ENCODE measurements at regions not wholly inside any gene's neighbourhood (a gene's known extent, or its start where the extent isn't known, plus 50 kb on each side); places are given as distances from the start of the nearest gene placed in this dataset.

DNA sequence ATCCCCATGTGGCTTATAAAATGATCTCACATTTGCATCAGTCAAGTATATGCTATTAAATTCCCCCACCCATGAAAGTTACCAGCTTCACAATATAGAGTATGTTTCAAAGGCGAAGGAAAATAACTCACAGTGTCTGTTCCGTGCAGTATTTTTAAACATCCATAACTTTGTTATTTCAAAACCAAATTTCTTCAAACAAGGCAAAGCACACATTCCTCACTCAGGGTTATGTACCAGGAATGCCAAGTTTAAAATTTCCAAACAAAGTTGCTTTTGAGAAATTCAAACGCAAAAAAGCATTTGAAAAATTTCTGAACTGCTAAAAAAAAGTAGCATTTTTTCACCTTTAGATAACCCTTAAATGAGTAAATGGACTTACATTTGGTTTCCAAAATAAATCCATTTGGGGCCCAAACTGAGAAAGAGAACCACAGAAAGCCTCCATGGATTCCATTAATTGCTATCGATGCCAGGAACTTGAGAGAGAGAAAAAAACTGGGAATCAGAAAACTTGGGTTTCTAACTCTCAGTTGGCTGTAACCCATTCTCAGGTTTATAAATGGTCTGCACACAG lies 149.5 kb downstream of the SLC30A10 start:
- DNase-seq: no peak
- no peaks in the 10 kb centered on the region for H3K27me3 ChIP-seq
- intact Hi-C loops (cut with DNase I; ENCODE audit: low total_unique reads): no loop called here
- no peaks in the 10 kb centered on the region for H3K36me3 ChIP-seq (ENCODE audit: low read depth, missing control alignments)
- no peak overlapping the region for H3K27ac ChIP-seq
- TF ChIP-seq POLR2A (IDR thresholded peaks at IDR 0.05) (no peak), CTCF (IDR thresholded peaks at IDR 0.05) (no peak)
- no peaks in the 10 kb centered on the region for H3K9me3 ChIP-seq
- no peak overlapping the region for H3K4me3 ChIP-seq
- no peaks in the 10 kb centered on the region for H3K4me1 ChIP-seq
- 60 to 70% methylated on average over 4 of the region's 4 CpGs for WGBS, 2 donors

- no peak overlapping the region for H3K27ac ChIP-seq
- TF ChIP-seq POLR2A (IDR thresholded peaks at IDR 0.05) (no peak), CTCF (IDR thresholded peaks at IDR 0.05) (no peak)
- no peak overlapping the region for H3K4me3 ChIP-seq
- WGBS, 2 donors: 81 to 88% methylated on average over 3 of the region's 3 CpGs
- DNase-seq: no peak
- intact Hi-C loops (cut with DNase I; ENCODE audit: low total_unique reads): no loop called here
- H3K4me1 ChIP-seq: no peaks in the 10 kb centered on the region
- H3K36me3 ChIP-seq (ENCODE audit: low read depth, missing control alignments): no peaks in the 10 kb centered on the region
- no peaks in the 10 kb centered on the region for H3K9me3 ChIP-seq
- H3K27me3 ChIP-seq: no peaks in the 10 kb centered on the region
Measured at GRCh38 chr1:219778110-219778509, 150.2 kb downstream of the SLC30A10 start.

DNA sequence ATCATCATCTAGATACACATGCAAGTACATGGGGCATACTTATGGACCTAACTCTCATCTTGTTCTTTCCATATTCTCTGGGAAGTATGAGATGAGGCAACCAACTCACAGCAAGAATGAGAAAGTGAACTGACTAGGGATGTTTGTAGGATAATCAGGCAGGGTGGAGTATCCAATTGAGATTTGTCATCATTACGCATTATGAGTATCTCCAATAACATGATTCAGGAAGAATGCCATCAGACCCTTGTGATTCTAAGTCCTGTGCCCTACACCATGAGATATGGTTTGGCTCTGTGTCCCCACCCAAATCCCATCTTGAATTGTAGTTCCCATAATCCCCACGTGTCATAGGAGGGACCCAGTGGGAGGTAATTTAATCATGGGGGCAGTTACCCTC lies 154.0 kb downstream of the SLC30A10 start:
- H3K27ac ChIP-seq: no peak overlapping the region
- TF ChIP-seq POLR2A (IDR thresholded peaks at IDR 0.05): no peak
- no peak for TF ChIP-seq CTCF (IDR thresholded peaks at IDR 0.05)
- no peaks in the 10 kb centered on the region for H3K27me3 ChIP-seq
- no peaks in the 10 kb centered on the region for H3K36me3 ChIP-seq (ENCODE audit: low read depth, missing control alignments)
- H3K4me1 ChIP-seq: no peaks in the 10 kb centered on the region
- 85 to 91% methylated on average over 2 of the region's 2 CpGs for WGBS, 2 donors
- intact Hi-C loops (cut with DNase I; ENCODE audit: low total_unique reads): no loop called here
- no peak for DNase-seq
- no peaks in the 10 kb centered on the region for H3K9me3 ChIP-seq
- H3K4me3 ChIP-seq: no peak overlapping the region

- no peak for DNase-seq
- TF ChIP-seq POLR2A (IDR thresholded peaks at IDR 0.05) (no peak), CTCF (IDR thresholded peaks at IDR 0.05) (no peak)
- H3K4me1 ChIP-seq: no peaks in the 10 kb centered on the region
Measured at GRCh38 chr1:219773775-219774174, 154.6 kb downstream of the SLC30A10 start.

DNA sequence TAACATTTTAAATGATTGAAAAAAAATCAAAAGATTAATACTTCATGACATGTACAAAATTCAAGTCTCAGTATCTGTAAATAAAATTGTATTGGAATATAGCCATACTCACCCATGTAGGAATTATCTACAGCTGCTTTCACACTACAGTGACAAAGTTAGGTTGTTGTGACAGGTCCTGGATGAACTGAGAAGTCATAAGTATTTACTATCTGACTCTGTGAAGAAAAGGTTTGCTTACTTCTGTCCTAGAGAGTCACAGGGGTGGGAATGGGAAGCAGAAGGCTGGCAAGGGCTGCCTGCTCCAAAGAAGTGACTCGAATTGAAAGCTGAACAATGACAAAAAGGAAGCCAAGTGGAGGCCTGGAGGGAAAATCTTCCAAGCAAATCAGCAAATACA lies 155.2 kb downstream of the SLC30A10 start:
- no peaks in the 10 kb centered on the region for H3K9me3 ChIP-seq
- intact Hi-C loops (cut with DNase I; ENCODE audit: low total_unique reads): no loop called here
- TF ChIP-seq CTCF (IDR thresholded peaks at IDR 0.05) (no peak), POLR2A (IDR thresholded peaks at IDR 0.05) (no peak)
- DNase-seq: no peak
- H3K27me3 ChIP-seq: no peaks in the 10 kb centered on the region
- no peaks in the 10 kb centered on the region for H3K4me1 ChIP-seq
- no peaks in the 10 kb centered on the region for H3K36me3 ChIP-seq (ENCODE audit: low read depth, missing control alignments)
- WGBS, 2 donors: 62 to 64% methylated on average over 1 of the region's 1 CpG
- H3K4me3 ChIP-seq: no peak overlapping the region
- H3K27ac ChIP-seq: no peak overlapping the region

More at GRCh38 chr1:219773775-219774174, 154.6 kb downstream of the SLC30A10 start:
- WGBS, 2 donors: 60 to 64% methylated on average over 3 of the region's 3 CpGs
- intact Hi-C loops (cut with DNase I; ENCODE audit: low total_unique reads): no loop called here
- no peak overlapping the region for H3K4me3 ChIP-seq
- no peak overlapping the region for H3K27ac ChIP-seq
- H3K36me3 ChIP-seq (ENCODE audit: low read depth, missing control alignments): no peaks in the 10 kb centered on the region
- no peaks in the 10 kb centered on the region for H3K9me3 ChIP-seq
- no peaks in the 10 kb centered on the region for H3K27me3 ChIP-seq
